SK-N-MC (cell line): ENCODE measurements at regions not wholly inside any gene's neighbourhood (a gene's known extent, or its start where the extent isn't known, plus 50 kb on each side); places are given as distances from the start of the nearest gene placed in this dataset.

Experiments used
- EZH2 ChIP-seq: fragments of 200-600 bp; sonication (generic); IDR thresholded peaks from one replicate; pipeline ENCODE4 v1.6.1; 2017; ENCODE audit warnings: antibody characterized with exemption
- FOXP2 ChIP-seq: optimal IDR thresholded peaks from 2 replicates; pipeline ENCODE3; 2011; ENCODE audit warnings: mild to moderate bottlenecking, moderate library complexity; ENCODE audit not compliant: insufficient read depth; ENCODE audit errors: extremely low read length, control extremely low read depth
- POLR2AphosphoS5 ChIP-seq: IDR thresholded peaks from 2 replicates; pipeline ENCODE4 v1.6.1; 2012; ENCODE audit warnings: mild to moderate bottlenecking, low read depth, low read length, borderline replicate concordance

GRCh38 chr22:27175974-27176373 is 518.6 kb downstream of the MIAT start:
- no peak for TF ChIP-seq POLR2AphosphoS5
- TF ChIP-seq EZH2 = no peak
- no peak for TF ChIP-seq FOXP2
